ENCODE measurements at regions not wholly inside any gene's neighbourhood (a gene's known extent, or its start where the extent isn't known, plus 50 kb on each side); places are given as distances from the start of the nearest gene placed in this dataset.

DNA sequence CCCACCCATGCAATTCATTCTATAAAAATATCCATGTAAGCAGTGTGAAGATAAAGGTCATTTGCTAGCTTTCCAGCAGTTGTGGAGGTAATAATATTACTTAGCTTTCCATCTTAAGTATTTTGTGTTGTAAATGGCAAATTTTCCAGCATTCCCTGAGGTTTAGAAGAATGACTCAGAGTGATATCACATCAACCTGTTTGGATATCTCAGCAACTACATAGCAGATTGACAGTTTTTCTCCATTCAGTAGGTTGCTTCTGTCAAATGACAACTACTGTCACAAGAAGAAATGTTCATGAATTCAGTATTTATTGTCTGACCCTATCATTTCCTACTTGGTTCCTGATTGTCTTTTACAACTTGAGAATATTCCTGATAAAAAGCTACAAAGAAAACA lies 434.9 kb upstream of the GALNTL6 start:
- TF ChIP-seq, protein P1, sequence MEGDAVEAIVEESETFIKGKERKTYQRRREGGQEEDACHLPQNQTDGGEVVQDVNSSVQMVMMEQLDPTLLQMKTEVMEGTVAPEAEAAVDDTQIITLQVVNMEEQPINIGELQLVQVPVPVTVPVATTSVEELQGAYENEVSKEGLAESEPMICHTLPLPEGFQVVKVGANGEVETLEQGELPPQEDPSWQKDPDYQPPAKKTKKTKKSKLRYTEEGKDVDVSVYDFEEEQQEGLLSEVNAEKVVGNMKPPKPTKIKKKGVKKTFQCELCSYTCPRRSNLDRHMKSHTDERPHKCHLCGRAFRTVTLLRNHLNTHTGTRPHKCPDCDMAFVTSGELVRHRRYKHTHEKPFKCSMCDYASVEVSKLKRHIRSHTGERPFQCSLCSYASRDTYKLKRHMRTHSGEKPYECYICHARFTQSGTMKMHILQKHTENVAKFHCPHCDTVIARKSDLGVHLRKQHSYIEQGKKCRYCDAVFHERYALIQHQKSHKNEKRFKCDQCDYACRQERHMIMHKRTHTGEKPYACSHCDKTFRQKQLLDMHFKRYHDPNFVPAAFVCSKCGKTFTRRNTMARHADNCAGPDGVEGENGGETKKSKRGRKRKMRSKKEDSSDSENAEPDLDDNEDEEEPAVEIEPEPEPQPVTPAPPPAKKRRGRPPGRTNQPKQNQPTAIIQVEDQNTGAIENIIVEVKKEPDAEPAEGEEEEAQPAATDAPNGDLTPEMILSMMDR (IDR thresholded peaks at IDR 0.05; ENCODE audit: insufficient read depth, low read length) = no peak
- TF ChIP-seq, protein P2, sequence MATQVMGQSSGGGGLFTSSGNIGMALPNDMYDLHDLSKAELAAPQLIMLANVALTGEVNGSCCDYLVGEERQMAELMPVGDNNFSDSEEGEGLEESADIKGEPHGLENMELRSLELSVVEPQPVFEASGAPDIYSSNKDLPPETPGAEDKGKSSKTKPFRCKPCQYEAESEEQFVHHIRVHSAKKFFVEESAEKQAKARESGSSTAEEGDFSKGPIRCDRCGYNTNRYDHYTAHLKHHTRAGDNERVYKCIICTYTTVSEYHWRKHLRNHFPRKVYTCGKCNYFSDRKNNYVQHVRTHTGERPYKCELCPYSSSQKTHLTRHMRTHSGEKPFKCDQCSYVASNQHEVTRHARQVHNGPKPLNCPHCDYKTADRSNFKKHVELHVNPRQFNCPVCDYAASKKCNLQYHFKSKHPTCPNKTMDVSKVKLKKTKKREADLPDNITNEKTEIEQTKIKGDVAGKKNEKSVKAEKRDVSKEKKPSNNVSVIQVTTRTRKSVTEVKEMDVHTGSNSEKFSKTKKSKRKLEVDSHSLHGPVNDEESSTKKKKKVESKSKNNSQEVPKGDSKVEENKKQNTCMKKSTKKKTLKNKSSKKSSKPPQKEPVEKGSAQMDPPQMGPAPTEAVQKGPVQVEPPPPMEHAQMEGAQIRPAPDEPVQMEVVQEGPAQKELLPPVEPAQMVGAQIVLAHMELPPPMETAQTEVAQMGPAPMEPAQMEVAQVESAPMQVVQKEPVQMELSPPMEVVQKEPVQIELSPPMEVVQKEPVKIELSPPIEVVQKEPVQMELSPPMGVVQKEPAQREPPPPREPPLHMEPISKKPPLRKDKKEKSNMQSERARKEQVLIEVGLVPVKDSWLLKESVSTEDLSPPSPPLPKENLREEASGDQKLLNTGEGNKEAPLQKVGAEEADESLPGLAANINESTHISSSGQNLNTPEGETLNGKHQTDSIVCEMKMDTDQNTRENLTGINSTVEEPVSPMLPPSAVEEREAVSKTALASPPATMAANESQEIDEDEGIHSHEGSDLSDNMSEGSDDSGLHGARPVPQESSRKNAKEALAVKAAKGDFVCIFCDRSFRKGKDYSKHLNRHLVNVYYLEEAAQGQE (IDR thresholded peaks at IDR 0.05; ENCODE audit: insufficient replicate concordance, low read depth) = no peak
- TF ChIP-seq POLR2AphosphoS5 (IDR thresholded peaks at IDR 0.05; ENCODE audit: low read depth) = no peak

Data from HL-60 (cell line).